ENCODE measurements at regions not wholly inside any gene's neighbourhood (a gene's known extent, or its start where the extent isn't known, plus 50 kb on each side); places are given as distances from the start of the nearest gene placed in this dataset.

DNA sequence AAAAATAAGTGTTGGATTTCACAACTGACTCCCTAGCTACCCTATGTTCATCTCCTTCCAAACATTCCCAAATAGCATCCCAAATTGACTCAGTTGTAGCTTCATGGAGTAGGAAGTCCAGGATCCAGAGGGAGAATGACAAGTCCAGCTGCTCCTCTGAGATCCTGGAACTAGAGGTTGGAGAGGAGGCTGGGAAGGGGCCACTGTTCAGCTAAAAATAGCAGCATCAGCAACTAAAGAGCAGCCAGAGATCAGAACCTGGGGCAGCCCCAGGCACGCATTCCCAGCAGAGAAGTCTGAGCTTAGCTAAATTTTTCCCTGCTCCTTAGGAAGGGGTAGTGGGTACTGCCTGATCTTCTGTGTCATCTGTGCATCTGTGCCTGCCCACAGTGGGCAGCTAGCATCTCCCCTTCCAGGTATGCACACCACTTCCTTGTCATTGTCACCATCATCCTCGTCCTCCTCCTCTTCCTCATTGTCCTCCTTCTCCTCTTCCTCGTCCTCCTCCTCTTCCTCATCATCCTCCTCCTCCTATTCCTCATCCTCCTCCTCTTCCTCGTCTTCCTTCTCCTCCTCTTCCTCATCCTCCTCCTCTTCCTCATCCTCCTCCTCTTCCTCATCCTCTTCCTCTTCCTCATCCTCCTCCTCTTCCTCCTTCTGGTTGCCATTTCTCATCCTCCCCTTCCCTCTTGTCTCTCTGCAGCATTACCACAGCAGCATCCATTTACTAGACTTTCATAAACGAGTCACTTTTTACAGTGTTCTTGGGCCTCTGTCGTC lies 152.3 kb upstream of the ROPN1 start:
- ChIA-PET POLR2A (no interaction called here), CTCF (interaction anchor here (0.8 kb wide), 1 partner anchor 11 kb away, joined by 3 read pairs; no protein-coding TSS in a partner anchor)
- H3K27me3 ChIP-seq (ENCODE audit: control insufficient read depth in 2 of 2, insufficient read depth in 2 of 2, low read length in 2 of 2), result no peaks in the 10 kb centered on the region
- H3K4me1 ChIP-seq (ENCODE audit: control insufficient read depth, extremely low read depth, insufficient read depth, low read length), result no peaks in the 10 kb centered on the region
- no peak overlapping the region for H3K4me3 ChIP-seq (replicated peaks in 1 of 3; ENCODE audit: insufficient read depth in 1 of 3, low read depth in 1 of 3, low read length in 3 of 3)
- FAIRE-seq (no peak), DNase-seq (ENCODE audit: low read depth, low spot score) (no peak)
- no peaks in the 10 kb centered on the region for H3K9me3 ChIP-seq (replicated peaks; ENCODE audit: control insufficient read depth, insufficient read depth, low read length)
- intact Hi-C loops (cut with micrococcal nuclease) (no loop called here), dilution Hi-C loops (cut with MboI; ENCODE audit: extremely low pct_ligation_motif_present, low sequenced_read_pairs) (no loop called here)
- no peaks in the 10 kb centered on the region for H3K36me3 ChIP-seq (ENCODE audit: control insufficient read depth in 2 of 2, extremely low read depth in 1 of 2, insufficient read depth in 2 of 2, low read length in 2 of 2)
- no peaks in the 10 kb centered on the region for H3K79me2 ChIP-seq (ENCODE audit: control insufficient read depth, insufficient read depth, low read length)
- no peak overlapping the region for H3K9ac ChIP-seq (replicated peaks; ENCODE audit: extremely low read depth, insufficient read depth, low read length)
- no peak overlapping the region for H3K27ac ChIP-seq (ENCODE audit: insufficient read depth, low read depth, low read length)
- no TSS peak for BruUV-seq (replicated peaks)
- no peak overlapping the region for H3K4me2 ChIP-seq (ENCODE audit: insufficient read depth, low read length)
- no peaks in the 10 kb centered on the region for H3K9me1 ChIP-seq (replicated peaks; ENCODE audit: control insufficient read depth, extremely low read depth, insufficient read depth, low read length)
- H2AFZ ChIP-seq (ENCODE audit: low read depth, low read length), result no peak overlapping the region
- TF ChIP-seq, protein P1, sequence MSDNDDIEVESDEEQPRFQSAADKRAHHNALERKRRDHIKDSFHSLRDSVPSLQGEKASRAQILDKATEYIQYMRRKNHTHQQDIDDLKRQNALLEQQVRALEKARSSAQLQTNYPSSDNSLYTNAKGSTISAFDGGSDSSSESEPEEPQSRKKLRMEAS (IDR thresholded peaks at IDR 0.05; ENCODE audit: insufficient read depth, insufficient read length), result no peak
- H4K20me1 ChIP-seq (replicated peaks; ENCODE audit: control insufficient read depth, extremely low read depth, insufficient read depth, low read length), result no peaks in the 10 kb centered on the region

DNA sequence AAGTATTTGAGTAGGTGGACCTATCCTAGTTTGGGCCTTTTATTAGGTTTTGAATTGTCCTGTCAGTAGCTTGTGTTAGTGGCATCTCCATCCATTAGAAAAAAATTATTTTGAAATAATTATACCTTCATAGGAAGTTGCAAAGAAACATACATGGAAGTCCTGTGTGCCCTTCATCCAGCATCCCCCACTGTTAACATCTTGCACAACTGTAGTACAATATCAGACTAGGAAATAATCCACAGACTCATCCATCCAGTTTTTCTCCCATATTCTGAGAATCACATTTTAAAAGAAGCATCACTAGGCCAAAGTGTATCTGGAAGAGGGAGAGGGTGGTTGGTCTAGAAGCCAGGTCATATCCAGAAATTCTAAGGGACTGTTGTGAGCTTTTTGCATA lies 155.5 kb upstream of the ROPN1 start:
- H3K9me1 ChIP-seq (replicated peaks; ENCODE audit: control insufficient read depth, extremely low read depth, insufficient read depth, low read length), result no peaks in the 10 kb centered on the region
- H3K9me3 ChIP-seq (replicated peaks; ENCODE audit: control insufficient read depth, insufficient read depth, low read length), result no peaks in the 10 kb centered on the region
- DNase-seq (ENCODE audit: low read depth, low spot score) (no peak), FAIRE-seq (no peak)
- no peak overlapping the region for H2AFZ ChIP-seq (ENCODE audit: low read depth, low read length)
- POLR2A ChIA-PET, result no interaction called here
- CTCF ChIA-PET, result no interaction called here
- H3K4me3 ChIP-seq (replicated peaks in 1 of 3; ENCODE audit: insufficient read depth in 1 of 3, low read depth in 1 of 3, low read length in 3 of 3), result no peak overlapping the region
- dilution Hi-C loops (cut with MboI; ENCODE audit: extremely low pct_ligation_motif_present, low sequenced_read_pairs) (no loop called here), intact Hi-C loops (cut with micrococcal nuclease) (no loop called here)
- H3K4me1 ChIP-seq (ENCODE audit: control insufficient read depth, extremely low read depth, insufficient read depth, low read length), result no peaks in the 10 kb centered on the region
- BruUV-seq (replicated peaks), result no TSS peak
- H3K36me3 ChIP-seq (ENCODE audit: control insufficient read depth in 2 of 2, extremely low read depth in 1 of 2, insufficient read depth in 2 of 2, low read length in 2 of 2), result no peaks in the 10 kb centered on the region
- no peaks in the 10 kb centered on the region for H3K27me3 ChIP-seq (ENCODE audit: control insufficient read depth in 2 of 2, insufficient read depth in 2 of 2, low read length in 2 of 2)
- no peak overlapping the region for H3K27ac ChIP-seq (ENCODE audit: insufficient read depth, low read depth, low read length)
- H3K79me2 ChIP-seq (ENCODE audit: control insufficient read depth, insufficient read depth, low read length), result no peaks in the 10 kb centered on the region
- H3K9ac ChIP-seq (replicated peaks; ENCODE audit: extremely low read depth, insufficient read depth, low read length), result no peak overlapping the region
- H3K4me2 ChIP-seq (ENCODE audit: insufficient read depth, low read length), result no peak overlapping the region
- TF ChIP-seq GATA2 (IDR thresholded peaks at IDR 0.05; ENCODE audit: insufficient read depth, insufficient read length, low read depth, low read length) (no peak), JUN (IDR thresholded peaks at IDR 0.05; ENCODE audit: borderline replicate concordance, insufficient read depth, insufficient read length, low read depth) (no peak), POLR2AphosphoS5 (IDR thresholded peaks at IDR 0.05; ENCODE audit: insufficient read depth, low read depth, low read length) (no peak), MYC (IDR thresholded peaks at IDR 0.05; ENCODE audit: low read depth, low read length) (no peak), FOS (IDR thresholded peaks at IDR 0.05; ENCODE audit: borderline replicate concordance, insufficient read depth, low read length) (no peak), POLR2A (IDR thresholded peaks at IDR 0.05; ENCODE audit: low read depth, low read length) (no peak), EZH2 (IDR thresholded peaks at IDR 0.05; ENCODE audit: borderline replicate concordance, low read depth, low read length, severe bottlenecking) (no peak)
- TF ChIP-seq, protein P2, sequence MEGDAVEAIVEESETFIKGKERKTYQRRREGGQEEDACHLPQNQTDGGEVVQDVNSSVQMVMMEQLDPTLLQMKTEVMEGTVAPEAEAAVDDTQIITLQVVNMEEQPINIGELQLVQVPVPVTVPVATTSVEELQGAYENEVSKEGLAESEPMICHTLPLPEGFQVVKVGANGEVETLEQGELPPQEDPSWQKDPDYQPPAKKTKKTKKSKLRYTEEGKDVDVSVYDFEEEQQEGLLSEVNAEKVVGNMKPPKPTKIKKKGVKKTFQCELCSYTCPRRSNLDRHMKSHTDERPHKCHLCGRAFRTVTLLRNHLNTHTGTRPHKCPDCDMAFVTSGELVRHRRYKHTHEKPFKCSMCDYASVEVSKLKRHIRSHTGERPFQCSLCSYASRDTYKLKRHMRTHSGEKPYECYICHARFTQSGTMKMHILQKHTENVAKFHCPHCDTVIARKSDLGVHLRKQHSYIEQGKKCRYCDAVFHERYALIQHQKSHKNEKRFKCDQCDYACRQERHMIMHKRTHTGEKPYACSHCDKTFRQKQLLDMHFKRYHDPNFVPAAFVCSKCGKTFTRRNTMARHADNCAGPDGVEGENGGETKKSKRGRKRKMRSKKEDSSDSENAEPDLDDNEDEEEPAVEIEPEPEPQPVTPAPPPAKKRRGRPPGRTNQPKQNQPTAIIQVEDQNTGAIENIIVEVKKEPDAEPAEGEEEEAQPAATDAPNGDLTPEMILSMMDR (IDR thresholded peaks at IDR 0.05; ENCODE audit: extremely low read depth in 1 of 2, insufficient read depth in 1 of 2, low read depth in 1 of 2, low read length in 2 of 2), result no peak
- TF ChIP-seq, protein P1 (IDR thresholded peaks at IDR 0.05; ENCODE audit: insufficient read depth, insufficient read length), result no peak
- no peaks in the 10 kb centered on the region for H4K20me1 ChIP-seq (replicated peaks; ENCODE audit: control insufficient read depth, extremely low read depth, insufficient read depth, low read length)
